ENCODE measurements at regions not wholly inside any gene's neighbourhood (a gene's known extent, or its start where the extent isn't known, plus 50 kb on each side); places are given as distances from the start of the nearest gene placed in this dataset.

GRCh38 chr3:104916971-104917370 is 449.7 kb upstream of the ALCAM start:
- Histone ChIP-seq H3K9me3 (replicated peaks; ENCODE audit: insufficient read depth, low read length) (no peaks in the 10 kb centered on the region), H3K4me1 (ENCODE audit: low read length) (peaks cover 7% of the 10 kb centered on the region; the same call in 1 of the 2 replicates), H3K9ac (ENCODE audit: low read length) (no peak overlapping the region), H3K9me2 (replicated peaks; ENCODE audit: insufficient read depth, low read length) (no peaks in the 10 kb centered on the region), H3K27me3 (replicated peaks; ENCODE audit: insufficient read depth, low read length) (no peaks in the 10 kb centered on the region), H4K20me1 (ENCODE audit: insufficient read depth, low read length) (no peaks in the 10 kb centered on the region), H3K4me2 (ENCODE audit: low read depth, low read length) (no peak overlapping the region), H3K4me3 (ENCODE audit: low read length) (no peak overlapping the region), H3K27ac (ENCODE audit: low read length) (no peak overlapping the region), H3F3A (ENCODE audit: insufficient read depth, low read length) (no peaks in the 10 kb centered on the region), H2AFZ (ENCODE audit: low read length) (no peak overlapping the region), H3K36me3 (replicated peaks; ENCODE audit: insufficient read depth, low read length) (no peaks in the 10 kb centered on the region), H3K79me2 (ENCODE audit: low read length) (no peaks in the 10 kb centered on the region)
- DNase-seq: no peak
- TF ChIP-seq CTCF (IDR thresholded peaks at IDR 0.05; ENCODE audit: low read length) (no peak), EZH2 (optimal IDR thresholded peaks at IDR 0.05; ENCODE audit: low read depth, low read length) (no peak), EZH2phosphoT487 (IDR thresholded peaks at IDR 0.05; ENCODE audit: low read length) (no peak)

- H3K4me1 ChIP-seq (ENCODE audit: low read length): no peaks in the 10 kb centered on the region
- no peaks in the 10 kb centered on the region for H3K79me2 ChIP-seq (ENCODE audit: low read length)
- DNase-seq: no peak
- H4K20me1 ChIP-seq (ENCODE audit: insufficient read depth, low read length): no peaks in the 10 kb centered on the region
- no peaks in the 10 kb centered on the region for H3K9me2 ChIP-seq (replicated peaks; ENCODE audit: insufficient read depth, low read length)
- no peak overlapping the region for H2AFZ ChIP-seq (ENCODE audit: low read length)
- H3F3A ChIP-seq (ENCODE audit: insufficient read depth, low read length): no peaks in the 10 kb centered on the region
- no peak overlapping the region for H3K9ac ChIP-seq (ENCODE audit: low read length)
- no peak overlapping the region for H3K27ac ChIP-seq (ENCODE audit: low read length)
- TF ChIP-seq EZH2 (optimal IDR thresholded peaks at IDR 0.05; ENCODE audit: low read depth, low read length) (no peak), CTCF (IDR thresholded peaks at IDR 0.05; ENCODE audit: low read length) (no peak), EZH2phosphoT487 (IDR thresholded peaks at IDR 0.05; ENCODE audit: low read length) (no peak)
- H3K4me2 ChIP-seq (ENCODE audit: low read depth, low read length): no peak overlapping the region
- no peaks in the 10 kb centered on the region for H3K27me3 ChIP-seq (replicated peaks; ENCODE audit: insufficient read depth, low read length)
- H3K4me3 ChIP-seq (ENCODE audit: low read length): no peak overlapping the region
- no peaks in the 10 kb centered on the region for H3K9me3 ChIP-seq (replicated peaks; ENCODE audit: insufficient read depth, low read length)
- H3K36me3 ChIP-seq (replicated peaks; ENCODE audit: insufficient read depth, low read length): no peaks in the 10 kb centered on the region
These were observed 446.2 kb upstream of the ALCAM start for GRCh38 chr3:104920512-104920911.

GRCh38 chr3:104933972-104934371 is 432.7 kb upstream of the ALCAM start:
- H3K4me3 ChIP-seq (ENCODE audit: low read length): no peak overlapping the region
- no peak overlapping the region for H2AFZ ChIP-seq (ENCODE audit: low read length)
- H3K9ac ChIP-seq (ENCODE audit: low read length): no peak overlapping the region
- H3K4me2 ChIP-seq (ENCODE audit: low read depth, low read length): no peak overlapping the region
- no peaks in the 10 kb centered on the region for H3K36me3 ChIP-seq (replicated peaks; ENCODE audit: insufficient read depth, low read length)
- H3F3A ChIP-seq (ENCODE audit: insufficient read depth, low read length): no peaks in the 10 kb centered on the region
- DNase-seq: no peak
- H4K20me1 ChIP-seq (ENCODE audit: insufficient read depth, low read length): no peaks in the 10 kb centered on the region
- no peaks in the 10 kb centered on the region for H3K27me3 ChIP-seq (replicated peaks; ENCODE audit: insufficient read depth, low read length)
- no peak overlapping the region for H3K27ac ChIP-seq (ENCODE audit: low read length)
- no peaks in the 10 kb centered on the region for H3K79me2 ChIP-seq (ENCODE audit: low read length)
- no peak for TF ChIP-seq EZH2 (optimal IDR thresholded peaks at IDR 0.05; ENCODE audit: low read depth, low read length)
- TF ChIP-seq CTCF (IDR thresholded peaks at IDR 0.05; ENCODE audit: low read length): no peak
- TF ChIP-seq EZH2phosphoT487 (IDR thresholded peaks at IDR 0.05; ENCODE audit: low read length): no peak
- no peaks in the 10 kb centered on the region for H3K9me3 ChIP-seq (replicated peaks; ENCODE audit: insufficient read depth, low read length)
- H3K4me1 ChIP-seq (ENCODE audit: low read length): no peaks in the 10 kb centered on the region
- no peaks in the 10 kb centered on the region for H3K9me2 ChIP-seq (replicated peaks; ENCODE audit: insufficient read depth, low read length)

Measured in MM.1S (cell line).